LoVo (cell line): ENCODE measurements at regions not wholly inside any gene's neighbourhood (a gene's known extent, or its start where the extent isn't known, plus 50 kb on each side); places are given as distances from the start of the nearest gene placed in this dataset.

ENCODE experiments used
- DNase-seq: peaks from one replicate; pipeline ENCODE4 v3.0.0-alpha.2; 2016; ENCODE audit warnings: low spot score

GRCh38 chr4:3852711-3853110 lies 86.5 kb downstream of the ADRA2C start:
- no peak for DNase-seq

- DNase-seq: no peak
Measured at GRCh38 chr4:3853388-3854035, 87.3 kb downstream of the ADRA2C start.

- no peak for DNase-seq
Measured at GRCh38 chr4:3854661-3855060, 88.5 kb downstream of the ADRA2C start.

- no peak for DNase-seq
Measured at GRCh38 chr4:3855646-3856045, 89.5 kb downstream of the ADRA2C start.

- no peak for DNase-seq
Measured at GRCh38 chr4:3856604-3857204, 90.5 kb downstream of the ADRA2C start.

GRCh38 chr4:3857269-3857926 lies 91.2 kb downstream of the ADRA2C start:
- no peak for DNase-seq

- DNase-seq: no peak
Measured at GRCh38 chr4:3858046-3858730, 92.0 kb downstream of the ADRA2C start.

- no peak for DNase-seq
Measured at GRCh38 chr4:3858765-3859388, 92.7 kb downstream of the ADRA2C start.

- no peak for DNase-seq
Measured at GRCh38 chr4:3859571-3859970, 93.4 kb downstream of the ADRA2C start.

- no peak for DNase-seq
Measured at GRCh38 chr4:3860061-3860912, 94.1 kb downstream of the ADRA2C start.

GRCh38 chr4:3860913-3861636 lies 94.9 kb downstream of the ADRA2C start:
- no peak for DNase-seq

- DNase-seq: no peak
Measured at GRCh38 chr4:3861720-3862639, 95.8 kb downstream of the ADRA2C start.

- no peak for DNase-seq
Measured at GRCh38 chr4:3862640-3863420, 96.6 kb downstream of the ADRA2C start.

GRCh38 chr4:3863841-3864741 lies 97.9 kb downstream of the ADRA2C start:
- no peak for DNase-seq

GRCh38 chr4:3864742-3865721 lies 98.8 kb downstream of the ADRA2C start:
- DNase-seq: no peak

GRCh38 chr4:3865986-3866812 lies 100.0 kb downstream of the ADRA2C start:
- DNase-seq: no peak
